ENCODE measurements at regions not wholly inside any gene's neighbourhood (a gene's known extent, or its start where the extent isn't known, plus 50 kb on each side); places are given as distances from the start of the nearest gene placed in this dataset.

GRCh38 chr4:180156684-180157083, 2086.5 kb upstream of the TENM3 start:
- Mint-ChIP-seq H3K36me3 (ENCODE audit: insufficient read depth, unreplicated experiment) (no peaks in the 10 kb centered on the region), H3K27me3 (ENCODE audit: insufficient read depth, unreplicated experiment) (no peaks in the 10 kb centered on the region), H3K9me3 (ENCODE audit: unreplicated experiment) (no peaks in the 10 kb centered on the region), H3K4me1 (ENCODE audit: insufficient read depth, unreplicated experiment) (no peaks in the 10 kb centered on the region), H3K4me3 (ENCODE audit: unreplicated experiment) (no peak overlapping the region), H3K27ac (ENCODE audit: low read depth, unreplicated experiment) (no peak overlapping the region)
- intact Hi-C loops (cut with micrococcal nuclease), result no loop called here
- BruUV-seq (replicated peaks), result no TSS peak
- ChIA-PET POLR2A (no interaction called here), CTCF (no interaction called here)
- no peak for DNase-seq (ENCODE audit: unreplicated experiment)
- no peak for TF ChIP-seq CTCF (IDR thresholded peaks at IDR 0.05; ENCODE audit: unreplicated experiment)

DNA sequence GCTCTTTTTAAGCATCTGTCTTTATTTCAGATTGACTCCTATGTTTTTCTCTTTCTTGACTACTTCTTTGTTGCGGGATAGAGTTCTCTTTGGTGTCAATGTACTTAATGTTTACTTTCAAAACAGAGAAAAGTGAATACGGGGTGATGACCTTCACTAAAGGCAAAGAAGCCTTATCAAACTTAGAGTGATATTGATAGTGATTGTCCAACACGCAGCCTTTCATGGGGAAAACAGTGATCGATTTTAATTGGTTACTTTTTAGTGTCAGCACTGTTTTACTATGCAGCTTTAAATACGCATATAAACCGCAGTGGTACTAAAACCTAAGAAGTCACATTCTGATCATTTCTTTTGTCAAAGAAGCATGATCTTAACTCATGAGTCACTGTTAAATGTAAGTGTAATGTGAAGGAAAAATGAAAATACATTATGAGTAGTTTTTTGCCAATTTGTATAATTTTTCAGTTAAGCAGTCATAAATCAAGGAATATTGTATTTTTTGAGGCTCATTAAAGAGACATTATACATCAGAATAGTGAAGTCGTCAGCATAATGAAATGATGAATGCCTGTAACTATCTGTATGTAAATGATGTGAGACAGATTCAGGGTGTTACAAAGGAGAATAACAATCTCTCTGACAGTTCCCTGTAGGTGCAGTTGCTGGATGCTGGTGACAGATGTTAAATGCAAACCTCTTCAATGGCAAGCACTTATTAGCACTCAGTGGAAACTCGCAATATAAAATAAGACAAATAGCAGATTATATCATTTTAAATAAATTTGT, 2082.8 kb upstream of the TENM3 start:
- Mint-ChIP-seq H3K36me3 (ENCODE audit: insufficient read depth, unreplicated experiment) (no peaks in the 10 kb centered on the region), H3K27ac (ENCODE audit: low read depth, unreplicated experiment) (no peak overlapping the region), H3K27me3 (ENCODE audit: insufficient read depth, unreplicated experiment) (no peaks in the 10 kb centered on the region), H3K4me1 (ENCODE audit: insufficient read depth, unreplicated experiment) (no peaks in the 10 kb centered on the region), H3K4me3 (ENCODE audit: unreplicated experiment) (no peak overlapping the region), H3K9me3 (ENCODE audit: unreplicated experiment) (no peaks in the 10 kb centered on the region)
- no TSS peak for BruUV-seq (replicated peaks)
- no peak for TF ChIP-seq CTCF (IDR thresholded peaks at IDR 0.05; ENCODE audit: unreplicated experiment)
- ChIA-PET CTCF (interaction anchor here (0.8 kb wide), 1 partner anchor 397 kb away, joined by 7 read pairs; no protein-coding TSS in a partner anchor), POLR2A (interaction anchor here (0.6 to 1.1 kb wide), 2 partner anchors 11 to 241 kb away, joined by 3 to 5 read pairs; no protein-coding TSS in a partner anchor)
- intact Hi-C loops (cut with micrococcal nuclease), result no loop called here
- DNase-seq (ENCODE audit: unreplicated experiment), result no peak

GRCh38 chr4:180164799-180165198, 2078.4 kb upstream of the TENM3 start:
- DNase-seq (ENCODE audit: unreplicated experiment), result peak; percentile 55
- Mint-ChIP-seq H3K4me3 (ENCODE audit: unreplicated experiment) (no peak overlapping the region), H3K9me3 (ENCODE audit: unreplicated experiment) (no peaks in the 10 kb centered on the region), H3K36me3 (ENCODE audit: insufficient read depth, unreplicated experiment) (no peaks in the 10 kb centered on the region), H3K4me1 (ENCODE audit: insufficient read depth, unreplicated experiment) (no peaks in the 10 kb centered on the region), H3K27me3 (ENCODE audit: insufficient read depth, unreplicated experiment) (peaks cover 23% of the 10 kb centered on the region), H3K27ac (ENCODE audit: low read depth, unreplicated experiment) (no peak overlapping the region)
- BruUV-seq (replicated peaks), result no TSS peak
- no peak for TF ChIP-seq CTCF (IDR thresholded peaks at IDR 0.05; ENCODE audit: unreplicated experiment)
- intact Hi-C loops (cut with micrococcal nuclease), result no loop called here
- ChIA-PET POLR2A (no interaction called here), CTCF (interaction anchor here (1.2 kb wide), 1 partner anchor 9 kb away, joined by 3 read pairs; no protein-coding TSS in a partner anchor)

DNA sequence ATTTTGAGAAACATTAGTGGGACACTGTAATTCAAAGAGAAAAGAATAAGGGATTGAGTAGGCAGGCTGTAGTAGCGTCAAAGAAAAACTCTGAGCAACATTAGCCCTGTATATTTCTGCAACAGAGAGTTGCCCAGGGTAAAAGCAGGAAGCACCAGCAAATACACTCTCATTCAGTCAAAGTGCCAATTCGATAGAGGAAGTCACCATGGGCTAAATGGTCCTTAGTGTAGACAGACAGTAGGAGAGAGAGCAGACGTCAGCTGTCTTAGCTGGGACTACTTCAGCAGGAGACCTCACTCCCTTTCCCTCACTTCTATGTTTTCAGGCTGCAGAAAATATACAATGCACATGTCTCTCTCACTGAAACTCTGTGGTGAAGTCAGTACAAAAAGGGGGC, 2073.8 kb upstream of the TENM3 start:
- DNase-seq (ENCODE audit: unreplicated experiment), result no peak
- ChIA-PET CTCF (no interaction called here), POLR2A (interaction anchor here (0.5 to 0.7 kb wide), 2 partner anchors 32 to 439 kb away, joined by 3 read pairs; no protein-coding TSS in a partner anchor)
- no peaks in the 10 kb centered on the region for H3K4me1 Mint-ChIP-seq (ENCODE audit: insufficient read depth, unreplicated experiment)
- H3K4me3 Mint-ChIP-seq (ENCODE audit: unreplicated experiment), result no peak overlapping the region
- intact Hi-C loops (cut with micrococcal nuclease), result no loop called here
- H3K9me3 Mint-ChIP-seq (ENCODE audit: unreplicated experiment), result no peaks in the 10 kb centered on the region
- no TSS peak for BruUV-seq (replicated peaks)
- H3K36me3 Mint-ChIP-seq (ENCODE audit: insufficient read depth, unreplicated experiment), result no peaks in the 10 kb centered on the region
- peaks cover 49% of the 10 kb centered on the region for H3K27me3 Mint-ChIP-seq (ENCODE audit: insufficient read depth, unreplicated experiment)
- no peak overlapping the region for H3K27ac Mint-ChIP-seq (ENCODE audit: low read depth, unreplicated experiment)
- TF ChIP-seq CTCF (IDR thresholded peaks at IDR 0.05; ENCODE audit: unreplicated experiment), result no peak
